Endometrial microvascular endothelial cells (primary cell): ENCODE measurements at regions not wholly inside any gene's neighbourhood (a gene's known extent, or its start where the extent isn't known, plus 50 kb on each side); places are given as distances from the start of the nearest gene placed in this dataset.
"Not testable (repeated sequence)": the region's sequence is repeated elsewhere in the genome, so short reads cannot be mapped to it uniquely, and the experiment has no call there.

Experiments
- in situ Hi-C: cut with HindIII; loops from 2 replicates; pipeline ENCODE4 v1.10.0; 2017; ENCODE audit warnings: low sequenced_read_pairs, low pct_unique_long_range_greater_than_20kb; ENCODE audit errors: inconsistent ontology term

GRCh38 chr3:159244933-159245332, 443.1 kb downstream of the MFSD1 start:
- in situ Hi-C loops: no loop called here

- in situ Hi-C loops: no loop called here
These were observed 444.0 kb downstream of the MFSD1 start for GRCh38 chr3:159245871-159246270.

GRCh38 chr3:159246385-159246784, 444.5 kb downstream of the MFSD1 start:
- in situ Hi-C loops: no loop called here

GRCh38 chr3:159249472-159250174, 447.8 kb downstream of the MFSD1 start:
- in situ Hi-C loops: no loop called here

GRCh38 chr3:159250961-159251360, 449.1 kb downstream of the MFSD1 start:
- in situ Hi-C loops: no loop called here

GRCh38 chr3:159252274-159252673, 450.4 kb downstream of the MFSD1 start:
- in situ Hi-C loops: no loop called here

- in situ Hi-C loops: no loop called here
These were observed 451.0 kb downstream of the MFSD1 start for GRCh38 chr3:159252772-159253384.

GRCh38 chr3:159253860-159254259, 452.0 kb downstream of the MFSD1 start:
- in situ Hi-C loops: no loop called here

- in situ Hi-C loops: no loop called here
These were observed 456.1 kb downstream of the MFSD1 start for GRCh38 chr3:159257954-159258353.

- in situ Hi-C loops: no loop called here
These were observed 457.1 kb downstream of the MFSD1 start for GRCh38 chr3:159258934-159259333.

- in situ Hi-C loops: no loop called here
These were observed 458.3 kb downstream of the MFSD1 start for GRCh38 chr3:159260049-159260662.

GRCh38 chr3:159261333-159261732, 459.5 kb downstream of the MFSD1 start:
- in situ Hi-C loops: not testable (repeated sequence)

- in situ Hi-C loops: no loop called here
These were observed 462.1 kb downstream of the MFSD1 start for GRCh38 chr3:159263750-159264553.

- in situ Hi-C loops: no loop called here
These were observed 463.9 kb downstream of the MFSD1 start for GRCh38 chr3:159265705-159266104.

GRCh38 chr3:159266779-159267178, 464.9 kb downstream of the MFSD1 start:
- in situ Hi-C loops: no loop called here

GRCh38 chr3:159271799-159272512, 470.1 kb downstream of the MFSD1 start:
- in situ Hi-C loops: no loop called here

GRCh38 chr3:159273070-159273469, 471.2 kb downstream of the MFSD1 start:
- in situ Hi-C loops: no loop called here

GRCh38 chr3:159273608-159274007, 471.8 kb downstream of the MFSD1 start:
- in situ Hi-C loops: no loop called here

- in situ Hi-C loops: no loop called here
These were observed 473.9 kb downstream of the MFSD1 start for GRCh38 chr3:159275741-159276140.
